ENCODE measurements at regions not wholly inside any gene's neighbourhood (a gene's known extent, or its start where the extent isn't known, plus 50 kb on each side); places are given as distances from the start of the nearest gene placed in this dataset.
A peak's percentile ranks its signal among the peaks of the same experiment; 100 is the strongest.

DNA sequence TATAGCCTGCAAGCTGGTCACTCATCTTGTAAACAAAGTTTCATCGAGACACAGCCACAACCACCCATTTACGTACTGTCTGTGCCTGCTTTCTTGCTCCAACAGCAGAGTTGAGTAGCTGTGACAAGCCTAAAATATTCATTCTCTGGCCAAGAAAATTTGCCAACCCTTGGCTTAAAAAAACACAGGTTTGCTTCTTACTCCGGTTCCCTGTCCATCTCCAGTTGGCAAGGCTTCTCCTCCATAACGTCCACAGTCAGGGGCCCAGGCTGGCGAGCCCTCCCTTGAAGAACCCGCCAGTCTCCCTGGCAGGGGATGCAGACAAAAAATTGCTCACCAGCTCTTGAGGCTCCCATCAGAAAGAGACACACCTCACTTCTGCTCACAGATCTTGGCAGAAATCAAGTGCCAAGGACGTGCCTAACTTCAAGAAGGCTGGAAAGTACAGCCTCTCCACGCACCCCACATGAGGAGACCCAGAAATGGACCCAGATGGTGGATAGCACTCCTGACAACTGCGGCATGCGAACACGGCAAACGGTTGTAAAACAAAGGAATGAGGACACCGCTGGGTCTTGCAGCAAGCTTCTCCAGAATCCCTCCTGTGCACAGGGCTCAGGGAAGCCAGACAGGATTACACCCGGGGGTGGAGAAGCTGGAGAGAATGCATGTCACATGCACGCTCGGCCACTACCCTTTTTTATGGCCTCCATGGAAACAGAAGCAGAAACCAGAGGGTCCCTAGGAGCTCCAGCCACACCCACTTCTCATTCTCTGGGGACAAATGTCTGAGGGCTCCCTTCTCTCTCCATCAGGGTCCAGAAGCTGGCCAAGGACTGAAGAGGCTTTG, 59.8 kb upstream of the SIRPA start:
- no peaks in the 10 kb centered on the region for H3K27me3 ChIP-seq (ENCODE audit: control insufficient read depth, insufficient read depth, low read length)
- no peaks in the 10 kb centered on the region for H3K36me3 ChIP-seq (ENCODE audit: control insufficient read depth, insufficient read depth, low read length)
- ATAC-seq (ENCODE audit: low read depth in 2 of 2) (no peak), DNase-seq (no peak)
- H3K4me3 Mint-ChIP-seq: no peak overlapping the region
- no peaks in the 10 kb centered on the region for H3K36me3 Mint-ChIP-seq
- no peaks in the 10 kb centered on the region for H3K9me3 ChIP-seq (ENCODE audit: control insufficient read depth in 2 of 2, low read length in 2 of 2)
- H3K9me3 Mint-ChIP-seq: no peaks in the 10 kb centered on the region
- no peaks in the 10 kb centered on the region for H3K4me1 Mint-ChIP-seq
- H3K4me3 ChIP-seq (ENCODE audit: low read depth, low read length): no peak overlapping the region
- H3K27ac ChIP-seq (ENCODE audit: insufficient read depth, low read length, poor library complexity, severe bottlenecking): no peak overlapping the region
- H3K27ac Mint-ChIP-seq: no peak overlapping the region
- no peaks in the 10 kb centered on the region for H3K4me1 ChIP-seq (ENCODE audit: control insufficient read depth, insufficient read depth, low read length, poor library complexity, severe bottlenecking)
- peaks cover 5% of the 10 kb centered on the region for H3K27me3 Mint-ChIP-seq

DNA sequence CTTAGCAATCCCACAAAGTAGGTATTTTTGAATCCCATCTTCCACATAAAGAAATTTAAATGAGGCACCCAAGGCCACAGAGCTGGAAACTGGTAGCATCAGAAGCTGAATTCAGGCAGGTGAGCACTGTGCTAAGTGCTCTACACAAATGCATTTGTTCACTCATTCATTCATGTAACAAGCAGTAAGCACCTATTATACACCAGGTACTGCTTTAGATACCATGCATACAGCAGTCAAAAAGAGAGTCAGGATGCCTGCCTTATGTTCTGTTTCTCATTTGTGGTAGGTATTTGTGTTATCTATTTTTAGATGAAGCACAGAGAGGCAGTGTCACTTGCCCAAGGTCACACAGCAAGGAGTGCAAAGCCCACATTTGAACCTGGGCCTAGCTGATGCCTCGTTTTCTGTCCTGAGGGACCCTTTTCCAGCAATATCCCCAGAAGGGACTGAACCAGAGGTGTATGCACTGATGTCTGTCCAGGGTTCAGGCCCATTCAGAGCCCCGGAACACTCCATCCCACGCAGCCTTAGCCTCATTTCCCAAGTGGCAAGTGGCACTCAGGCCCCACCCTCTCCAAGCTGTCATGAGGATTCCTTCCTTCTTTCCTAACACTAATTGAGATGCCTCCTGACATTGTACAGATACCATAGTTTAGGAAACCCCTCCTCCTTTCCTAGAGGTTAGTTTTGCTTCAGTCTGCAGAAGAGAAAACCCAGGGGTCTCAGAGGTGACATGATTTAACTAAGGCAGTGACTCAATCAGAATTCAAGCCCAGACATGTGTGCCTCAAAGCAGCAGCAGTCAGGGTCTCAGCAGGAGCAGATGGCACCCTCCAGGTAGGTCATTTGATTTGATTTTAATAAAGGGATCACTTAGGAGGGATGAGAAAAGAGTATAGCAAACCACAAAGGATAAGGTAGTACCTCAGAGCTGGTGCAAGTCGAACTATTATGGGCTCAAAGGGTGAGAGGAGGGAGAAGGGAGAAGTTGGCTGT, 61.2 kb upstream of the SIRPA start:
- no peak for ATAC-seq (ENCODE audit: low read depth in 2 of 2)
- Mint-ChIP-seq H3K9me3 (no peaks in the 10 kb centered on the region), H3K4me3 (no peak overlapping the region)

GRCh38 chr20:1833216-1833615, 62.0 kb upstream of the SIRPA start:
- no peak for DNase-seq
- Mint-ChIP-seq H3K27ac (no peak overlapping the region), H3K4me3 (no peak overlapping the region), H3K9me3 (no peaks in the 10 kb centered on the region), H3K4me1 (no peaks in the 10 kb centered on the region), H3K27me3 (peaks cover 5% of the 10 kb centered on the region), H3K36me3 (no peaks in the 10 kb centered on the region)
- ATAC-seq (ENCODE audit: low read depth in 2 of 2): no peak
- Histone ChIP-seq H3K27me3 (ENCODE audit: control insufficient read depth, insufficient read depth, low read length) (no peaks in the 10 kb centered on the region), H3K4me3 (ENCODE audit: low read depth, low read length) (no peak overlapping the region), H3K9me3 (ENCODE audit: control insufficient read depth in 2 of 2, low read length in 2 of 2) (no peaks in the 10 kb centered on the region), H3K27ac (ENCODE audit: insufficient read depth, low read length, poor library complexity, severe bottlenecking) (no peak overlapping the region), H3K36me3 (ENCODE audit: control insufficient read depth, insufficient read depth, low read length) (no peaks in the 10 kb centered on the region), H3K4me1 (ENCODE audit: control insufficient read depth, insufficient read depth, low read length, poor library complexity, severe bottlenecking) (no peaks in the 10 kb centered on the region)

More for the DNA sequence above, 61.2 kb upstream of the SIRPA start:
- Histone ChIP-seq H3K27ac (ENCODE audit: insufficient read depth, low read length, poor library complexity, severe bottlenecking) (no peak overlapping the region), H3K9me3 (ENCODE audit: control insufficient read depth in 2 of 2, low read length in 2 of 2) (no peaks in the 10 kb centered on the region), H3K4me1 (ENCODE audit: control insufficient read depth, insufficient read depth, low read length, poor library complexity, severe bottlenecking) (no peaks in the 10 kb centered on the region), H3K27me3 (ENCODE audit: control insufficient read depth, insufficient read depth, low read length) (no peaks in the 10 kb centered on the region), H3K36me3 (ENCODE audit: control insufficient read depth, insufficient read depth, low read length) (no peaks in the 10 kb centered on the region), H3K4me3 (ENCODE audit: low read depth, low read length) (no peak overlapping the region)
- peak overlapping the region in 1 of 3 donors; percentile 43 for H3K27ac Mint-ChIP-seq
- no peak for DNase-seq
- no peaks in the 10 kb centered on the region for H3K4me1 Mint-ChIP-seq
- H3K36me3 Mint-ChIP-seq: no peaks in the 10 kb centered on the region
- peaks cover 5% of the 10 kb centered on the region for H3K27me3 Mint-ChIP-seq

DNA sequence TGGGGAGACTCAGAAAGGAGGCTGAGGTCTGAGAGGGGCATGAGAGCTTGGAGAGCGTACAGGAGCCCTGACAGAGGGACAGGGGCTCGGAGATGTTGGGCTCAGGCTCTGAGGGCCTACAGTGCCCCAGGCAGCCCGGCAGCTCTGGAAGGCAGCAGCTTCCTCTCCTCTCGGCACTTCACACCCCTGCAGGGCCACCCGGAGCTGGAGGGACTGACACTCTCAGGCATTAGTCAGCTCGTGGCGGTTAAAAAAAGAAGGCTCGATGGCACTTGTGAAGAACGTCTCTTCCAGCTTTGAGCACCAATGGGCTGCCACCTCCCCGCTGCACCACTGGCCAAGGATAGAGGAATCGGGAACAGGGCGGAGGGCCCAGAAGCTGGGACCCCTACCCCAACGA, 62.6 kb upstream of the SIRPA start:
- Histone ChIP-seq H3K9me3 (ENCODE audit: control insufficient read depth in 2 of 2, low read length in 2 of 2) (no peaks in the 10 kb centered on the region), H3K4me3 (ENCODE audit: low read depth, low read length) (no peak overlapping the region), H3K4me1 (ENCODE audit: control insufficient read depth, insufficient read depth, low read length, poor library complexity, severe bottlenecking) (no peaks in the 10 kb centered on the region), H3K27me3 (ENCODE audit: control insufficient read depth, insufficient read depth, low read length) (no peaks in the 10 kb centered on the region), H3K36me3 (ENCODE audit: control insufficient read depth, insufficient read depth, low read length) (no peaks in the 10 kb centered on the region), H3K27ac (ENCODE audit: insufficient read depth, low read length, poor library complexity, severe bottlenecking) (no peak overlapping the region)
- no peak for ATAC-seq (ENCODE audit: low read depth in 2 of 2)
- Mint-ChIP-seq H3K9me3 (no peaks in the 10 kb centered on the region), H3K27me3 (peaks cover 6% of the 10 kb centered on the region), H3K27ac (no peak overlapping the region), H3K4me3 (no peak overlapping the region), H3K36me3 (no peaks in the 10 kb centered on the region), H3K4me1 (no peaks in the 10 kb centered on the region)
- no peak for DNase-seq

DNA sequence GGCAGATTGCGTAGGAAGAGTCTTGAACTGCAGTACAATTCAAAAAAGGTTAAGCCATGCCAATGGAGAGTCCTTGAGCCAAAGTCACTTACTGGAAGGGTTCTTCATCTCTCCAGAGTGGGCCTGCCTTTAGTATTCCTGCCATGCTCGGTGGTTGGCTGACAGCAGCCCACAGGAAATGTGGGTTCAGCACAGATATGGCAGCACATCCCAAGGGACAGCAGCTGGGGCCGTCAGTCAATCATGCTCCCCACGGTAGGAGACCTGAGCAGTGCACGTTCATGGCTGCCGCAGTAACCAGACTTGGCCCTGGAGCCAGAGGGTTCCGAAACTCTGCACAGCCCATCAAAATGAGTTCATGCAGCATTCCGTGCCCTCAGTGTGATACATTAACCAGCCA, 63.6 kb upstream of the SIRPA start:
- no peaks in the 10 kb centered on the region for H3K4me1 Mint-ChIP-seq
- ATAC-seq (ENCODE audit: low read depth in 2 of 2) (no peak), DNase-seq (no peak)
- no peak overlapping the region for H3K27ac Mint-ChIP-seq
- H3K9me3 Mint-ChIP-seq: no peaks in the 10 kb centered on the region
- no peaks in the 10 kb centered on the region for H3K4me1 ChIP-seq (ENCODE audit: control insufficient read depth, insufficient read depth, low read length, poor library complexity, severe bottlenecking)
- H3K4me3 ChIP-seq (ENCODE audit: low read depth, low read length): no peak overlapping the region
- no peak overlapping the region for H3K4me3 Mint-ChIP-seq
- no peaks in the 10 kb centered on the region for H3K9me3 ChIP-seq (ENCODE audit: control insufficient read depth in 2 of 2, low read length in 2 of 2)
- H3K36me3 Mint-ChIP-seq: no peaks in the 10 kb centered on the region
- H3K27ac ChIP-seq (ENCODE audit: insufficient read depth, low read length, poor library complexity, severe bottlenecking): no peak overlapping the region
- no peaks in the 10 kb centered on the region for H3K27me3 ChIP-seq (ENCODE audit: control insufficient read depth, insufficient read depth, low read length)
- no peaks in the 10 kb centered on the region for H3K36me3 ChIP-seq (ENCODE audit: control insufficient read depth, insufficient read depth, low read length)
- peaks cover 16% of the 10 kb centered on the region for H3K27me3 Mint-ChIP-seq

DNA sequence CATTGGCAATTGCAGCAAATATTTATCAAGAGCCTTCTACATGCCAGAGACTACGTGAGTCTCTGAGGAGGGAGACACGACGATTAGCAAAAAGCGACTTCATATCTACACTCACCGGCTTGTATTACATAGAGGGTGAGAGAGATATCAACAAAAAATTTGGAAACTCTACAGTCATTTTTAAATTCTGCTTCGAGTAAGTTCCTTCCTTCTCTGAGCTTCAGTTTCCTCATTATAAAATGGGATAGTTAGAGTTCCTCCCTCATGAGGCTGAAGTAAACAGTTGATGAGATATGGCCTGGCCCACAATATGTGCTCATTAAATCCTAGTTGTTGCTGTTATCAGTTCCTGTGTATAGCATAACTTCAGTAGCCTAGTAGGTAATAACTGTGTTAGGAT, 64.1 kb upstream of the SIRPA start:
- H3K27me3 ChIP-seq (ENCODE audit: control insufficient read depth, insufficient read depth, low read length): no peaks in the 10 kb centered on the region
- Mint-ChIP-seq H3K27me3 (peaks cover 16% of the 10 kb centered on the region), H3K36me3 (no peaks in the 10 kb centered on the region), H3K27ac (no peak overlapping the region), H3K4me3 (no peak overlapping the region), H3K9me3 (no peaks in the 10 kb centered on the region), H3K4me1 (no peaks in the 10 kb centered on the region)
- ATAC-seq (ENCODE audit: low read depth in 2 of 2) (no peak), DNase-seq (no peak)
- H3K4me3 ChIP-seq (ENCODE audit: low read depth, low read length): no peak overlapping the region
- H3K27ac ChIP-seq (ENCODE audit: insufficient read depth, low read length, poor library complexity, severe bottlenecking): no peak overlapping the region
- H3K36me3 ChIP-seq (ENCODE audit: control insufficient read depth, insufficient read depth, low read length): no peaks in the 10 kb centered on the region
- H3K4me1 ChIP-seq (ENCODE audit: control insufficient read depth, insufficient read depth, low read length, poor library complexity, severe bottlenecking): no peaks in the 10 kb centered on the region
- H3K9me3 ChIP-seq (ENCODE audit: control insufficient read depth in 2 of 2, low read length in 2 of 2): no peaks in the 10 kb centered on the region

GRCh38 chr20:1830240-1830639, 65.0 kb upstream of the SIRPA start:
- Histone ChIP-seq H3K27ac (ENCODE audit: insufficient read depth, low read length, poor library complexity, severe bottlenecking) (no peak overlapping the region), H3K4me3 (ENCODE audit: low read depth, low read length) (no peak overlapping the region), H3K36me3 (ENCODE audit: control insufficient read depth, insufficient read depth, low read length) (no peaks in the 10 kb centered on the region), H3K27me3 (ENCODE audit: control insufficient read depth, insufficient read depth, low read length) (no peaks in the 10 kb centered on the region), H3K9me3 (ENCODE audit: control insufficient read depth in 2 of 2, low read length in 2 of 2) (no peaks in the 10 kb centered on the region), H3K4me1 (ENCODE audit: control insufficient read depth, insufficient read depth, low read length, poor library complexity, severe bottlenecking) (no peaks in the 10 kb centered on the region)
- Mint-ChIP-seq H3K4me1 (no peaks in the 10 kb centered on the region), H3K27ac (no peak overlapping the region), H3K4me3 (no peak overlapping the region), H3K27me3 (peaks cover 16% of the 10 kb centered on the region), H3K9me3 (no peaks in the 10 kb centered on the region), H3K36me3 (no peaks in the 10 kb centered on the region)
- DNase-seq: no peak
- ATAC-seq (ENCODE audit: low read depth in 2 of 2): no peak

All from CD4-positive, CD25-positive, alpha-beta regulatory T cell (primary cell).